ENCODE measurements at regions not wholly inside any gene's neighbourhood (a gene's known extent, or its start where the extent isn't known, plus 50 kb on each side); places are given as distances from the start of the nearest gene placed in this dataset.

DNA sequence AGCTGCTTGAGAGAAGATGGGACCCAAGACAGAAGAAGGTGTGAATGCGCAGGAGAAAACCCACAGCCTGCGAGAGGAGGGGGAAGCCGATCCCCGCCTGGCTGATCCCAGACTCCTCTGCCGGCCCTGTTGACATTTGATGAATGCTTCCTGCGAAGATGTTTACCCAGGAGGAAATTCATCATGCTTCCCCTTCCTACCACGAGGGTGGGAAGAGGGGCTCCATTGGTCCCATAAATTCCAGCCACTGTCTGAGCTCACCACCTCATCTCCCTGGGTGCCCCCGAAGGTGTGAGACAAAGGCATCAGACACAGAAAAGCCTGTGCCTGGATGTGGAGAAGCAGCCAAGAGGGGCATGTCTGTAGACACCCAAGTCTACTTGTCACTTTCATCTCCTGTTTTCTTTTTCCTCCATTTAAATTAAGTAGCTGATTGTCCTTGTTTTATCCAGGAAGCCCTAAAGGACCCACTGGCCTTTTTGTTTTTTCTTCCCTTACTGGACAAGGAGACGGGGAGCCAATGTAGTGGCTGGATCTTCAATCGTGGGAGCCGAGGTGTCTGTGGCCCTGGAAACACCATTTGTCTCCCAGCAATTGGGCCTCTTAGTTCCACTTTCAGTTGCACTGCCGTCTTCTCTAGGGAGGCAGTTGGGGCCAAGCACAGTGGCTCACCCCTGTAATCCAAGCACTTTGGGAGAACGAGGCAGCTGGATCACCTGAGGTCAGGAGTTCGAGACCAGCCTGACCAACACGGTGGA lies 95.3 kb upstream of the HES1 start:
- TF ChIP-seq EZH2phosphoT487 (IDR thresholded peaks at IDR 0.05; ENCODE audit: borderline replicate concordance, low read length) = no peak
- TF ChIP-seq, protein P1, sequence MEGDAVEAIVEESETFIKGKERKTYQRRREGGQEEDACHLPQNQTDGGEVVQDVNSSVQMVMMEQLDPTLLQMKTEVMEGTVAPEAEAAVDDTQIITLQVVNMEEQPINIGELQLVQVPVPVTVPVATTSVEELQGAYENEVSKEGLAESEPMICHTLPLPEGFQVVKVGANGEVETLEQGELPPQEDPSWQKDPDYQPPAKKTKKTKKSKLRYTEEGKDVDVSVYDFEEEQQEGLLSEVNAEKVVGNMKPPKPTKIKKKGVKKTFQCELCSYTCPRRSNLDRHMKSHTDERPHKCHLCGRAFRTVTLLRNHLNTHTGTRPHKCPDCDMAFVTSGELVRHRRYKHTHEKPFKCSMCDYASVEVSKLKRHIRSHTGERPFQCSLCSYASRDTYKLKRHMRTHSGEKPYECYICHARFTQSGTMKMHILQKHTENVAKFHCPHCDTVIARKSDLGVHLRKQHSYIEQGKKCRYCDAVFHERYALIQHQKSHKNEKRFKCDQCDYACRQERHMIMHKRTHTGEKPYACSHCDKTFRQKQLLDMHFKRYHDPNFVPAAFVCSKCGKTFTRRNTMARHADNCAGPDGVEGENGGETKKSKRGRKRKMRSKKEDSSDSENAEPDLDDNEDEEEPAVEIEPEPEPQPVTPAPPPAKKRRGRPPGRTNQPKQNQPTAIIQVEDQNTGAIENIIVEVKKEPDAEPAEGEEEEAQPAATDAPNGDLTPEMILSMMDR (IDR thresholded peaks at IDR 0.05; ENCODE audit: low read depth, low read length, poor library complexity, severe bottlenecking) = no peak
